NB4 (cell line): ENCODE measurements at regions not wholly inside any gene's neighbourhood (a gene's known extent, or its start where the extent isn't known, plus 50 kb on each side); places are given as distances from the start of the nearest gene placed in this dataset.

ENCODE experiments used
- DNase-seq: peaks from one replicate; pipeline ENCODE4 v3.0.0; 2010; ENCODE audit warnings: low read depth
- H3K4me3 ChIP-seq: one replicate; pipeline ENCODE4 v1.5.1; 2011; ENCODE audit warnings: mild to moderate bottlenecking, low read depth, low read length, moderate library complexity
- MYC ChIP-seq: IDR thresholded peaks from 2 replicates; pipeline ENCODE4 v1.6.1; 2011; ENCODE audit warnings: low read depth, low read length
- POLR2A ChIP-seq: IDR thresholded peaks from 2 replicates; pipeline ENCODE4 v1.6.1; 2011; ENCODE audit warnings: mild to moderate bottlenecking; ENCODE audit not compliant: insufficient read length; ENCODE audit errors: extremely low read depth
- TF ChIP-seq, protein P1 (sequence below): IDR thresholded peaks from one replicate; pipeline ENCODE4 v1.5.1; 2012; ENCODE audit warnings: low read depth, low read length
- TF ChIP-seq, protein P2 (sequence below): IDR thresholded peaks from 2 replicates; pipeline ENCODE4 v1.6.1; 2011; ENCODE audit warnings: low read depth, low read length

DNA sequence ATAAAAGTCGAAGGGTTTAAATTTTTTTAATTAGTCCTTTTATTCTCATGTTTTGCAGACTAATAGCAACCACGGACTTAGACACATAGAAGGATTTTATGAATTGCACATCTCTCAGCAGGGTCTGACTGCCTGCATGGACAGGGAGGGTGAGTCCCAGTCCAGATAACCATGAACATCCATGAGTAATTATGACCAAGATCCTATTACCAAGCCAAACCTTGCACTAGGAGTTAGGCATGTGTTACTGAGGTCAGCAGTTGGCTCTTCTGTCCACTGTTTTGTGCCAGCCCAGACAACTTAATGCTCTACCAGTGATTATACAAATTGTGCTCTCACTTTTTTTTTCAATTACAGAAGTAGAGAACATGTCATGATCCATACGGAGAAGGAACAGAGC lies 211.2 kb downstream of the MAFB start:
- no peak for DNase-seq
- TF ChIP-seq, protein P1, sequence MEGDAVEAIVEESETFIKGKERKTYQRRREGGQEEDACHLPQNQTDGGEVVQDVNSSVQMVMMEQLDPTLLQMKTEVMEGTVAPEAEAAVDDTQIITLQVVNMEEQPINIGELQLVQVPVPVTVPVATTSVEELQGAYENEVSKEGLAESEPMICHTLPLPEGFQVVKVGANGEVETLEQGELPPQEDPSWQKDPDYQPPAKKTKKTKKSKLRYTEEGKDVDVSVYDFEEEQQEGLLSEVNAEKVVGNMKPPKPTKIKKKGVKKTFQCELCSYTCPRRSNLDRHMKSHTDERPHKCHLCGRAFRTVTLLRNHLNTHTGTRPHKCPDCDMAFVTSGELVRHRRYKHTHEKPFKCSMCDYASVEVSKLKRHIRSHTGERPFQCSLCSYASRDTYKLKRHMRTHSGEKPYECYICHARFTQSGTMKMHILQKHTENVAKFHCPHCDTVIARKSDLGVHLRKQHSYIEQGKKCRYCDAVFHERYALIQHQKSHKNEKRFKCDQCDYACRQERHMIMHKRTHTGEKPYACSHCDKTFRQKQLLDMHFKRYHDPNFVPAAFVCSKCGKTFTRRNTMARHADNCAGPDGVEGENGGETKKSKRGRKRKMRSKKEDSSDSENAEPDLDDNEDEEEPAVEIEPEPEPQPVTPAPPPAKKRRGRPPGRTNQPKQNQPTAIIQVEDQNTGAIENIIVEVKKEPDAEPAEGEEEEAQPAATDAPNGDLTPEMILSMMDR: no peak
- TF ChIP-seq, protein P2, sequence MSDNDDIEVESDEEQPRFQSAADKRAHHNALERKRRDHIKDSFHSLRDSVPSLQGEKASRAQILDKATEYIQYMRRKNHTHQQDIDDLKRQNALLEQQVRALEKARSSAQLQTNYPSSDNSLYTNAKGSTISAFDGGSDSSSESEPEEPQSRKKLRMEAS: no peak
- TF ChIP-seq POLR2A (no peak), MYC (no peak)
- no peak overlapping the region for H3K4me3 ChIP-seq

DNA sequence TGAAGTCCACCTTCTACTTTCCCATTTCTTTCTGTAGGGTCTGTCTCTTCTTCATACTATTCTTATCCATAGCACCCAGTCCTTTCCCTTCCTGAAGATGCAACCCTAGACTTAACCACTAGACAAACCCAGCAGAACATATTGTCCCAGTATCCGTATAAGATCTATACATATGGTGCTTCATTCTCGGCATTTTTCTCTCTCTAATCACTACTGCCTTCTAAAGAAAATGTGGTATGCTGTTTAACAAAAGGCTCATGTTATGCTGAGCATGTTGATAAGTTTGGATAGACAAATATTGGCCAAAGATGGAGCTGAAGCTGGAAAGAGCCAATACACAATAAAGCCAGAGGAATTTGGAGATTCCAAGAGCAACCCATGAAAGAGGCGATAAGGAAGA lies 212.6 kb downstream of the MAFB start:
- no peak for DNase-seq
- TF ChIP-seq POLR2A: no peak
- no peak for TF ChIP-seq MYC
- TF ChIP-seq, protein P1: no peak
- TF ChIP-seq, protein P2: no peak
- no peak overlapping the region for H3K4me3 ChIP-seq

DNA sequence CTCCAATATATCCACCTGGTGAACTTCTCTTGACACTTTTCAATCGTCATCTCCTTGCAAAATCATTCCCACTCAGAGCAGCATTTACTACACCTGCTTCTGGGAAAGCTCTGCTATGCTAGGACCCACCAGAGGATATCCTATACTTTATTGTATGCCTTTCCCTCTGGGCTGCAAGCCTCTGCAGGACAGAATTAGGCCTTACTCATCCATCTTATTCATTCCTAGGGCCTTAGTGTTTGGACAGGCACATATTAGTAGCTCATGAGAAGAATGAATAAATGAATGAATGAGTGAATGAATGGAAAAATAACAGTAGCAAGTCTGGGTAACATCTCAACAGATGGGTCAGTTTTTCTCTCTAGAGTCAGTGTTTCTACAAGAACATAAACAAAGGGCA lies 216.1 kb downstream of the MAFB start:
- no peak overlapping the region for H3K4me3 ChIP-seq
- no peak for TF ChIP-seq MYC
- no peak for TF ChIP-seq POLR2A
- TF ChIP-seq, protein P1: no peak
- TF ChIP-seq, protein P2: no peak
- no peak for DNase-seq

GRCh38 chr20:40471261-40471629 lies 217.8 kb downstream of the MAFB start:
- peak; percentile 78 for DNase-seq
- H3K4me3 ChIP-seq: no peak overlapping the region
- TF ChIP-seq, protein P1: peak; percentile 53
- TF ChIP-seq, protein P2: no peak
- TF ChIP-seq MYC (no peak), POLR2A (no peak)

DNA sequence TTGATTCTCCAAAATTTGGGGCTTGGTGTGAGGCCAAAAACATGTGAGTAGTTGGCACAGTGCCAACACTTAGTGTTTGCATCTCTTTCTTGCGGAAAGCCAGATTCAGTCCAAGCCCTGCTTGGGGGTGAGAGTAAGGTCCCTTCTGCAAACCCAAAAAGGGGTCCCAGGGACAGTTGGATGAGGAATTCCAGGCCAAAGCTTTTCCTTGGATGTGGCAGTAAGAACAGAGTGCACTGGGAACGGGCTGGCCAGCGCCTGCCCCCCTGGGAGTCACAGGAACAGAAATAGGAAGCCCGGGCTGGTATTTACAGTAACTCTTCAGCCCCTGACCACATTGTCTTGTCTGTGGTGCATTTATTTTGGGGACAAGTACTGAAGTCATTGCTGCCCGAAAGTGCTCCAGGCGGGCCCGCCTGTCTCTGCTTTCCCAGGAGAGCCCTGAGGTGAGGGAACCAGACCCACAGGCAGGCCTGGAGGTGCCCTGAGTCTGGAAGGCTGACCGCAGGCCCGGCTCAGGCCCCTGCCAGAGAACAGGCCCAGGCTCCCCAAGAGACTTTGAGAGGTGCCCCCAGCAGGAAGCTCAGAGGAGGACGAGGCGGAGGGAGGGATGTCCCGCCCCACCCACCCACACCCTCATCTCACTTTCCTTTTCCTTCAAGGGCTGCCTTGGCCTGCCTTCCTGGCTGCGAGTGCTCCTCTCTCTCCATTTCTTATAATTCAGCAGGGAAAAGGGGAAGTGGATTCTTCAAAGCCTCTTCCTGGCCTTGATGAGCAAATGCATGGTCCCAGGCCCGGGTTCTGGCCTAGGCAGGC lies 218.4 kb downstream of the MAFB start:
- DNase-seq: peak; percentile 77

More for the DNA sequence above, 218.4 kb downstream of the MAFB start:
- TF ChIP-seq, protein P1: no peak
- TF ChIP-seq, protein P2: no peak
- TF ChIP-seq POLR2A (no peak), MYC (no peak)
- H3K4me3 ChIP-seq: no peak overlapping the region
